ENCODE measurements at regions not wholly inside any gene's neighbourhood (a gene's known extent, or its start where the extent isn't known, plus 50 kb on each side); places are given as distances from the start of the nearest gene placed in this dataset.

- WGBS (ENCODE audit: low lambda C conversion rate, missing lambda C conversion rate), result 86% methylated on average over 6 of the region's 6 CpGs
- H3K9me2 ChIP-seq (replicated peaks; ENCODE audit: insufficient read depth), result no peaks in the 10 kb centered on the region
- H3K27ac ChIP-seq, result no peak overlapping the region
Observed at GRCh38 chr2:81650048-81650971, 1345.8 kb upstream of the LRRTM1 start.

GRCh38 chr2:81648806-81649205 lies 1344.3 kb upstream of the LRRTM1 start:
- no peaks in the 10 kb centered on the region for H3K4me1 ChIP-seq (ENCODE audit: insufficient read depth)
- no peaks in the 10 kb centered on the region for H3K27me3 ChIP-seq
- H3K79me2 ChIP-seq, result no peaks in the 10 kb centered on the region
- no peak overlapping the region for H3K27ac ChIP-seq
- H3K9me3 ChIP-seq (ENCODE audit: low read depth), result no peaks in the 10 kb centered on the region
- H4K20me1 ChIP-seq (ENCODE audit: insufficient read depth, poor library complexity, severe bottlenecking), result no peaks in the 10 kb centered on the region
- H3K9me2 ChIP-seq (replicated peaks; ENCODE audit: insufficient read depth), result no peaks in the 10 kb centered on the region
- DNase-seq (ENCODE audit: low spot score), result no peak
- no peak overlapping the region for H3K4me3 ChIP-seq
- no peak overlapping the region for H2AFZ ChIP-seq
- H3K4me2 ChIP-seq, result no peak overlapping the region
- H3K36me3 ChIP-seq (replicated peaks; ENCODE audit: insufficient read depth, low read depth), result no peaks in the 10 kb centered on the region
- TF ChIP-seq CTCF (IDR thresholded peaks at IDR 0.05; ENCODE audit: poor library complexity) (no peak), EZH2 (IDR thresholded peaks at IDR 0.05; ENCODE audit: borderline replicate concordance) (no peak), EZH2phosphoT487 (IDR thresholded peaks at IDR 0.05; ENCODE audit: low read depth, severe bottlenecking, unreplicated experiment) (no peak)

More at GRCh38 chr2:81650048-81650971, 1345.8 kb upstream of the LRRTM1 start:
- TF ChIP-seq EZH2 (IDR thresholded peaks at IDR 0.05; ENCODE audit: borderline replicate concordance) (no peak), CTCF (IDR thresholded peaks at IDR 0.05; ENCODE audit: poor library complexity) (peak; percentile 3)
- Histone ChIP-seq H4K20me1 (ENCODE audit: insufficient read depth, poor library complexity, severe bottlenecking) (no peaks in the 10 kb centered on the region), H3K27me3 (no peaks in the 10 kb centered on the region), H3K9me3 (ENCODE audit: low read depth) (no peaks in the 10 kb centered on the region), H3K36me3 (replicated peaks; ENCODE audit: insufficient read depth, low read depth) (no peaks in the 10 kb centered on the region), H3K79me2 (no peaks in the 10 kb centered on the region), H3K4me2 (no peak overlapping the region), H3K4me1 (ENCODE audit: insufficient read depth) (no peaks in the 10 kb centered on the region), H2AFZ (no peak overlapping the region), H3K4me3 (no peak overlapping the region)
- no peak for DNase-seq (ENCODE audit: low spot score)

DNA sequence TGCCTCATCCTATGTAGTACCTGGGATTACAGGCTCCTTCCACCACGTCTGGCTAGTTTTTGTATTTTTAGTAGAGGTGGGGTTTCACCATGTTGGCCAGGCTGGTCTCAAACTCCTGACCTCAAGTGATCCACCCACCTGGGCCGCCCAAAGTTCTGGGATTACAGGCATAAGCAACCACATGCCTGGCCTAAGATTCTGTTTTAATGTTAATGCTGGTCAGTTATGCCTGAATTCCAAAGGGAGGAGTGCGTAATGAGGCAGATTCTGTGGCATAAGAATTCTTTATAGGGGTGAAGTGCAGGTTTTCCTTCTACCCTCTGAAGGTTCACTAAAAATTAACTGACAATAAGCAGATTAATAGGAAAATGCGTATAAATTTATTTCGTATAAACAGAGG lies 1343.8 kb upstream of the LRRTM1 start:
- Histone ChIP-seq H3K9me2 (replicated peaks; ENCODE audit: insufficient read depth) (no peaks in the 10 kb centered on the region), H2AFZ (no peak overlapping the region), H3K4me3 (no peak overlapping the region), H3K36me3 (replicated peaks; ENCODE audit: insufficient read depth, low read depth) (no peaks in the 10 kb centered on the region), H3K79me2 (no peaks in the 10 kb centered on the region), H3K4me1 (ENCODE audit: insufficient read depth) (no peaks in the 10 kb centered on the region), H3K4me2 (no peak overlapping the region), H4K20me1 (ENCODE audit: insufficient read depth, poor library complexity, severe bottlenecking) (no peaks in the 10 kb centered on the region), H3K27me3 (no peaks in the 10 kb centered on the region), H3K9me3 (ENCODE audit: low read depth) (no peaks in the 10 kb centered on the region), H3K27ac (no peak overlapping the region)
- DNase-seq (ENCODE audit: low spot score), result no peak
- no peak for TF ChIP-seq CTCF (IDR thresholded peaks at IDR 0.05; ENCODE audit: poor library complexity)
- TF ChIP-seq EZH2phosphoT487 (IDR thresholded peaks at IDR 0.05; ENCODE audit: low read depth, severe bottlenecking, unreplicated experiment), result no peak
- no peak for TF ChIP-seq EZH2 (IDR thresholded peaks at IDR 0.05; ENCODE audit: borderline replicate concordance)
- WGBS (ENCODE audit: low lambda C conversion rate, missing lambda C conversion rate), result 72% methylated on average over 5 of the region's 5 CpGs
